Kidney (tissue), 13 donors: ENCODE measurements at regions not wholly inside any gene's neighbourhood (a gene's known extent, or its start where the extent isn't known, plus 50 kb on each side); places are given as distances from the start of the nearest gene placed in this dataset.
"Not testable (repeated sequence)": the region's sequence is repeated elsewhere in the genome, so short reads cannot be mapped to it uniquely, and the experiment has no call there.

Experiments
- DNase-seq, 5 donors: peaks; one replicate each; pipeline ENCODE4 v3.0.0-alpha.2; 2013 to 2020
- FAIRE-seq: peaks from 2 replicates; lab custom pipeline; 2012; peaks lifted over from hg19 to GRCh38; lab: Jason Lieb, UNC
- H3K27ac ChIP-seq, 2 donors: one replicate each; pipeline ENCODE4 v1.7.0; 2013; ENCODE audit warnings: low read depth in 2 of 2, low read length in 2 of 2, inconsistent platforms in 1 of 2
- H3K27me3 ChIP-seq: one replicate; pipeline ENCODE4 v1.7.1; 2013; ENCODE audit warnings: low read length, inconsistent platforms; ENCODE audit not compliant: control insufficient read depth, insufficient read depth
- H3K36me3 ChIP-seq, 3 donors: one replicate each; pipeline versions ENCODE4 v1.7.0 to v1.7.1; 2013; ENCODE audit warnings: low read length in 3 of 3, control low read depth in 1 of 3, inconsistent platforms in 1 of 3; ENCODE audit not compliant: insufficient read depth in 3 of 3, control insufficient read depth in 2 of 3
- H3K4me1 ChIP-seq, 3 donors: one replicate each; pipeline versions ENCODE4 v1.7.0 to v1.7.1; 2013; ENCODE audit warnings: low read length in 3 of 3, inconsistent platforms in 1 of 3, low read depth in 1 of 3; ENCODE audit not compliant: control insufficient read depth in 2 of 3, insufficient read depth in 2 of 3
- H3K4me3 ChIP-seq, 3 donors: one replicate each; pipeline versions ENCODE4 v1.7.0 to v1.8.1; 2013; ENCODE audit warnings: low read length in 3 of 3, control low read depth in 1 of 3, inconsistent platforms in 1 of 3
- H3K9ac ChIP-seq, 3 donors: one replicate each; pipeline versions ENCODE4 v1.7.0 to v1.7.1; 2013; ENCODE audit warnings: low read length in 3 of 3, control low read depth in 1 of 3, inconsistent platforms in 1 of 3
- H3K9me3 ChIP-seq, 3 donors: one replicate each; pipeline versions ENCODE4 v1.7.0 to v1.7.1; 2013; ENCODE audit warnings: low read length in 3 of 3, control low read depth in 1 of 3, inconsistent platforms in 1 of 3; ENCODE audit not compliant: control insufficient read depth in 2 of 3, insufficient read depth in 1 of 3
- intact Hi-C: fragments of 100-400 bp; cut with DNase I; formaldehyde crosslinking; loops from one replicate; pipeline ENCODE4 v1.11.1; 2022
- TF ChIP-seq, protein P1 (sequence below): IDR thresholded peaks from 3 replicates; pipeline ENCODE4 v1.5.1; 2012; ENCODE audit warnings: mild to moderate bottlenecking, moderate library complexity, borderline replicate concordance; ENCODE audit not compliant: insufficient read depth; ENCODE audit errors: extremely low read depth
- donor health status: control.
- donor health status: control.
- donor health status: control.
- donor health status: control.
- donor health status: control.
- donor health status: DM: yes; HTN: yes; CAD: no.
- donor health status: Normal renal cell carcinoma (clear cell type).

DNA sequence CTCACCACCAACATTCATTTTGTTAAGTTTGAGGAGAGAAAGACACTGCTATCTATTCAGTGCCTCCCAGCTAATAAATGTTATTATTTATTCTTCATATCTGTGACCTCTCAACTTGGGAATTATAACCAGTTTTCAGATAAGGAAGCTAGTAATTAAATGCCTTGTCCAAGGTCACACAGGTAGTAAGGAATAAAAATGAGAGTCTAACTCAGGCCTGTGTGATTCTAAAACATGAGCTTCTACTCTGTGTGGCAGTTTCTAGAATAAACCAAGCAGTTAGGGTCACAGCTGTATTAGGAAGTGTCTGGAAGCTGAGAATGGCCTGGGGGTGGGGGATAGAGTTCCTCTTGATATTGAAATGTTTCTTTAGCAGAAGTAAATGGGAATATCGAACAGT, 137.8 kb upstream of the LRATD1 start:
- no peak overlapping the region for H3K9ac ChIP-seq
- H3K9me3 ChIP-seq: no peaks in the 10 kb centered on the region
- FAIRE-seq: no peak
- H3K36me3 ChIP-seq: no peaks in the 10 kb centered on the region
- H3K4me1 ChIP-seq: no peaks in the 10 kb centered on the region
- DNase-seq: no peak
- no peak overlapping the region for H3K27ac ChIP-seq
- intact Hi-C loops: no loop called here
- TF ChIP-seq, protein P1, sequence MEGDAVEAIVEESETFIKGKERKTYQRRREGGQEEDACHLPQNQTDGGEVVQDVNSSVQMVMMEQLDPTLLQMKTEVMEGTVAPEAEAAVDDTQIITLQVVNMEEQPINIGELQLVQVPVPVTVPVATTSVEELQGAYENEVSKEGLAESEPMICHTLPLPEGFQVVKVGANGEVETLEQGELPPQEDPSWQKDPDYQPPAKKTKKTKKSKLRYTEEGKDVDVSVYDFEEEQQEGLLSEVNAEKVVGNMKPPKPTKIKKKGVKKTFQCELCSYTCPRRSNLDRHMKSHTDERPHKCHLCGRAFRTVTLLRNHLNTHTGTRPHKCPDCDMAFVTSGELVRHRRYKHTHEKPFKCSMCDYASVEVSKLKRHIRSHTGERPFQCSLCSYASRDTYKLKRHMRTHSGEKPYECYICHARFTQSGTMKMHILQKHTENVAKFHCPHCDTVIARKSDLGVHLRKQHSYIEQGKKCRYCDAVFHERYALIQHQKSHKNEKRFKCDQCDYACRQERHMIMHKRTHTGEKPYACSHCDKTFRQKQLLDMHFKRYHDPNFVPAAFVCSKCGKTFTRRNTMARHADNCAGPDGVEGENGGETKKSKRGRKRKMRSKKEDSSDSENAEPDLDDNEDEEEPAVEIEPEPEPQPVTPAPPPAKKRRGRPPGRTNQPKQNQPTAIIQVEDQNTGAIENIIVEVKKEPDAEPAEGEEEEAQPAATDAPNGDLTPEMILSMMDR: no peak
- H3K27me3 ChIP-seq: no peaks in the 10 kb centered on the region
- no peak overlapping the region for H3K4me3 ChIP-seq

DNA sequence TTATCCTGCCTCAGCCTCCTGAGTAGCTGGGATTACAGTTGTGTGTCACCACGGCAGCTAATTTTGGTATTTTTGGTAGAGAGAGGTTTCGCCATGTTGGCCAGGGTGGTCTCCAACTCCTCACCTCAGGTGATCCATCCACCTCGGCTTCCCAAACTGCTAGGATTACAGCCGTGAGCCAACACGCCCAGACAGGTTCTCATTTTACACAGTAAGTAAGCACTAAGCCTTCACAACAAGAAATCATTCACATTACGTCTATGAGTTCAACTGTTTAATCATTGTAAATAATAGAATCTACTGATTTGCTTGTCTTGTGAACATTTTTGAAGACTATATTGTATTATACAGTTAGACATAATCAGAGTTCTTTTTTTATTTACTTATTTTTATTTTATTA, 131.5 kb upstream of the LRATD1 start:
- TF ChIP-seq, protein P1: no peak

DNA sequence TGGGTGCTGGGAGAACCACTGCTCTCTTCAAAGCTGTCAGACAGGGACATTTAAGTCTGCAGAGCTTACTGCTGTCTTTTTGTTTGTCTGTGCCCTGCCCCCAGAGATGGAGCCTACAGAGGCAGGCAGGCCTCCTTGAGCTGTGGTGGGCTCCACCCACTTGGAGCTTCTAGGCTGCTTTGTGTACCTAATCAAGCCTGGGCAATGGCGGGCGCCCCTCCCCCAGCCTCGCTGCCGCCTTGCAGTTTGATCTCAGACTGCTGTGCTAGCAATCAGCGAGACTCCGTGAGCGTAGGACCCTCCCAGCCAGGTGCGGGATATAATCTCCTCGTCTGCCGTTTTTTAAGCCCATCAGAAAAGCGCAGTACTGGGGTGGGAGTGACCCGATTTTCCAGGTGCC, 125.6 kb upstream of the LRATD1 start:
- DNase-seq, H3K4me3 ChIP-seq, FAIRE-seq, intact Hi-C loops, H3K9ac ChIP-seq, H3K9me3 ChIP-seq, H3K4me1 ChIP-seq, H3K36me3 ChIP-seq, H3K27ac ChIP-seq, H3K27me3 ChIP-seq: not testable (repeated sequence)

More for the DNA sequence above, 131.5 kb upstream of the LRATD1 start:
- Histone ChIP-seq H3K4me1 (no peaks in the 10 kb centered on the region), H3K9me3 (no peaks in the 10 kb centered on the region), H3K9ac (no peak overlapping the region), H3K27ac (no peak overlapping the region), H3K4me3 (no peak overlapping the region), H3K36me3 (no peaks in the 10 kb centered on the region), H3K27me3 (no peaks in the 10 kb centered on the region)
- DNase-seq (no peak), FAIRE-seq (no peak)
- intact Hi-C loops: no loop called here

DNA sequence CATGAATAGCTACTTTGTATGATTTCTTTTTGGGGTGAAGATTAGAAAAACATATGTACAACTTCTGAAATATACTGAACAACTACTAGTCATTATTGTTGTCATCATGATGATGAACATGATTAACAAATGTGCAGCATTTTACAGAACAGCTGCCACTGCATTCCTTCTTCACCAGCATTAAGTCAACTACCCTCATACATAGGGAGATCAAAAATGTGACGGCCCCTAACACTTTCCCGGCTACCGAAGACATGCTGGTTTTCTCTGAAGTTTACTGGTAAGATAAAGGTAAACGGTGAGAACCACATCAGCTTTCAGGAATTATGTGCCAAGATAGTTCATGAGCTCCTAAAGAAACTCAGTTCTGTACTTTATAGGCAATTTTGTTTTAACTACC, 121.0 kb upstream of the LRATD1 start:
- H3K4me1 ChIP-seq: no peaks in the 10 kb centered on the region
- no peak for FAIRE-seq
- H3K27me3 ChIP-seq: no peaks in the 10 kb centered on the region
- DNase-seq: no peak
- TF ChIP-seq, protein P1: no peak
- intact Hi-C loops: no loop called here
- no peak overlapping the region for H3K4me3 ChIP-seq
- no peaks in the 10 kb centered on the region for H3K36me3 ChIP-seq
- H3K9me3 ChIP-seq: peaks cover 0 to 4% (median 0%) of the 10 kb centered on the region in 3 donors
- H3K9ac ChIP-seq: no peak overlapping the region
- no peak overlapping the region for H3K27ac ChIP-seq
